DOHH2 (cell line): ENCODE measurements at regions not wholly inside any gene's neighbourhood (a gene's known extent, or its start where the extent isn't known, plus 50 kb on each side); places are given as distances from the start of the nearest gene placed in this dataset.

Experiments
- EZH2phosphoT487 ChIP-seq: fragments of 200-600 bp; sonication (generic); IDR thresholded peaks from 2 replicates; pipeline ENCODE4 v1.6.1; 2017; ENCODE audit warnings: borderline replicate concordance, mild to moderate bottlenecking, antibody characterized with exemption, low read length, moderate library complexity, mixed read lengths
- TF ChIP-seq, protein P1 (sequence below): fragments of 200-600 bp; sonication (generic); IDR thresholded peaks from one replicate; pipeline ENCODE4 v1.5.1; 2014; ENCODE audit warnings: antibody characterized with exemption, mild to moderate bottlenecking, low read depth, low read length; ENCODE audit not compliant: poor library complexity, severe bottlenecking

DNA sequence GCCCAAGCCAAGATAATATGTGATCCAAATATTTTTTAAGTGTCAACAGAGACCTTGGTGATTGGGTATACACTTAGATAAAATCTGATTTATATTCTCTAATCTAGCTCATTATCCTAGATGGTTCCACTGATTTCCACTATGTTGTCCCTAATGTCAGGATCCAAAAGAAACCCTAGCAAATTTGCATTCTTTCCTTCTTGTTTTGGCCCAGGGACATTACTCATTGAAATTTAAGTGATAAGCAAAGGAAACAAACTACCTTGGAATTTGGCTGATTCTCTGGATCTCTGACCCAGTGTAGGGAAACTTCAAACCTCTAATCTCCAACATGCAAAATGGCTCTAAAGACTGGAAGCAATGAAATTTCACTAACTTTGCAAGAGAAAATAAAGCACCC lies 179.8 kb upstream of the MEIS1 start:
- TF ChIP-seq, protein P1, sequence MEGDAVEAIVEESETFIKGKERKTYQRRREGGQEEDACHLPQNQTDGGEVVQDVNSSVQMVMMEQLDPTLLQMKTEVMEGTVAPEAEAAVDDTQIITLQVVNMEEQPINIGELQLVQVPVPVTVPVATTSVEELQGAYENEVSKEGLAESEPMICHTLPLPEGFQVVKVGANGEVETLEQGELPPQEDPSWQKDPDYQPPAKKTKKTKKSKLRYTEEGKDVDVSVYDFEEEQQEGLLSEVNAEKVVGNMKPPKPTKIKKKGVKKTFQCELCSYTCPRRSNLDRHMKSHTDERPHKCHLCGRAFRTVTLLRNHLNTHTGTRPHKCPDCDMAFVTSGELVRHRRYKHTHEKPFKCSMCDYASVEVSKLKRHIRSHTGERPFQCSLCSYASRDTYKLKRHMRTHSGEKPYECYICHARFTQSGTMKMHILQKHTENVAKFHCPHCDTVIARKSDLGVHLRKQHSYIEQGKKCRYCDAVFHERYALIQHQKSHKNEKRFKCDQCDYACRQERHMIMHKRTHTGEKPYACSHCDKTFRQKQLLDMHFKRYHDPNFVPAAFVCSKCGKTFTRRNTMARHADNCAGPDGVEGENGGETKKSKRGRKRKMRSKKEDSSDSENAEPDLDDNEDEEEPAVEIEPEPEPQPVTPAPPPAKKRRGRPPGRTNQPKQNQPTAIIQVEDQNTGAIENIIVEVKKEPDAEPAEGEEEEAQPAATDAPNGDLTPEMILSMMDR: no peak
- TF ChIP-seq EZH2phosphoT487: no peak
